Mesodermal cell (in vitro differentiated cells): ENCODE measurements at regions not wholly inside any gene's neighbourhood (a gene's known extent, or its start where the extent isn't known, plus 50 kb on each side); places are given as distances from the start of the nearest gene placed in this dataset.

Experiments
- H3K27ac ChIP-seq: 2 replicates; pipeline ENCODE4 v1.7.0; 2013; ENCODE audit warnings: mild to moderate bottlenecking, low read depth, low read length, moderate library complexity; ENCODE audit not compliant: severe bottlenecking
- H3K36me3 ChIP-seq: 2 replicates; pipeline ENCODE4 v1.7.1; 2013; ENCODE audit warnings: mild to moderate bottlenecking, low read length, moderate library complexity; ENCODE audit not compliant: control insufficient read depth, insufficient read depth
- H3K4me1 ChIP-seq: one replicate; pipeline ENCODE4 v1.7.1; 2013; ENCODE audit warnings: mild to moderate bottlenecking, low read length; ENCODE audit not compliant: insufficient read depth, control insufficient read depth, poor library complexity, severe bottlenecking
- H3K4me3 ChIP-seq: 2 replicates; pipeline ENCODE4 v1.7.0; 2013; ENCODE audit warnings: low read length, control low read depth, mild to moderate bottlenecking; ENCODE audit not compliant: insufficient read depth, poor library complexity, severe bottlenecking; ENCODE audit errors: extremely low read depth
- H3K9me3 ChIP-seq: 2 replicates; pipeline ENCODE4 v1.7.1; 2013; ENCODE audit warnings: mild to moderate bottlenecking, low read length, moderate library complexity; ENCODE audit not compliant: control insufficient read depth
- WGBS, 2 experiments: methylation state at CpG; one replicate each; pipeline ENCODE4 v1.1.5; 2013; ENCODE audit warnings: missing lambda C conversion rate in 2 of 2; ENCODE audit not compliant: insufficient coverage in 2 of 2; 5-methylcytosine and 5-hydroxymethylcytosine counted together

GRCh38 chr20:53881362-53881761 is 189.0 kb downstream of the BCAS1 start:
- no CpG with 5 or more reads among the region's 3 CpGs for WGBS, 2 experiments
- H3K36me3 ChIP-seq, result no peaks in the 10 kb centered on the region
- no peak overlapping the region for H3K27ac ChIP-seq
- no peak overlapping the region for H3K4me3 ChIP-seq
- H3K9me3 ChIP-seq, result no peaks in the 10 kb centered on the region
- no peaks in the 10 kb centered on the region for H3K4me1 ChIP-seq

- no peak overlapping the region for H3K27ac ChIP-seq
- no peaks in the 10 kb centered on the region for H3K9me3 ChIP-seq
- WGBS, 2 experiments, result 93 to 96% methylated on average over 7 of the region's 9 CpGs
- no peak overlapping the region for H3K4me3 ChIP-seq
- no peaks in the 10 kb centered on the region for H3K4me1 ChIP-seq
- H3K36me3 ChIP-seq, result no peaks in the 10 kb centered on the region
Observed at GRCh38 chr20:53880108-53880641, 190.2 kb downstream of the BCAS1 start.

- no peaks in the 10 kb centered on the region for H3K9me3 ChIP-seq
- H3K4me1 ChIP-seq, result no peaks in the 10 kb centered on the region
- H3K27ac ChIP-seq, result no peak overlapping the region
- H3K4me3 ChIP-seq, result no peak overlapping the region
- H3K36me3 ChIP-seq, result no peaks in the 10 kb centered on the region
- 79 to 82% methylated on average over 4 to 6 of the region's 10 CpGs for WGBS, 2 experiments
Observed at GRCh38 chr20:53879048-53879684, 191.2 kb downstream of the BCAS1 start.

- WGBS, 2 experiments, result 93 to 94% methylated on average over 5 to 6 of the region's 6 CpGs
- no peak overlapping the region for H3K4me3 ChIP-seq
- no peaks in the 10 kb centered on the region for H3K36me3 ChIP-seq
- no peaks in the 10 kb centered on the region for H3K9me3 ChIP-seq
- no peak overlapping the region for H3K27ac ChIP-seq
- H3K4me1 ChIP-seq, result peaks cover under 1% of the 10 kb centered on the region
Observed at GRCh38 chr20:53878262-53879047, 191.9 kb downstream of the BCAS1 start.

GRCh38 chr20:53876956-53877355 is 193.4 kb downstream of the BCAS1 start:
- H3K9me3 ChIP-seq, result no peaks in the 10 kb centered on the region

GRCh38 chr20:53876470-53876869 is 193.9 kb downstream of the BCAS1 start:
- Histone ChIP-seq H3K4me3 (no peak overlapping the region), H3K9me3 (no peaks in the 10 kb centered on the region), H3K4me1 (peaks cover 19% of the 10 kb centered on the region), H3K27ac (no peak overlapping the region), H3K36me3 (no peaks in the 10 kb centered on the region)
- 87 to 96% methylated on average over 5 to 6 of the region's 8 CpGs for WGBS, 2 experiments

More at GRCh38 chr20:53876956-53877355, 193.4 kb downstream of the BCAS1 start:
- peaks cover 14% of the 10 kb centered on the region for H3K4me1 ChIP-seq
- H3K27ac ChIP-seq, result no peak overlapping the region
- H3K36me3 ChIP-seq, result no peaks in the 10 kb centered on the region
- 81 to 87% methylated on average over 6 to 9 of the region's 10 CpGs for WGBS, 2 experiments
- H3K4me3 ChIP-seq, result no peak overlapping the region

GRCh38 chr20:53875452-53875851 is 194.9 kb downstream of the BCAS1 start:
- WGBS, 2 experiments, result 95 to 96% methylated on average over 10 to 11 of the region's 14 CpGs
- H3K27ac ChIP-seq, result no peak overlapping the region

GRCh38 chr20:53874706-53875105 is 195.7 kb downstream of the BCAS1 start:
- H3K4me3 ChIP-seq, result no peak overlapping the region
- no peak overlapping the region for H3K27ac ChIP-seq
- no peaks in the 10 kb centered on the region for H3K36me3 ChIP-seq
- no peaks in the 10 kb centered on the region for H3K9me3 ChIP-seq
- peaks cover 35% of the 10 kb centered on the region for H3K4me1 ChIP-seq
- 80 to 100% methylated on average over 1 of the region's 1 CpG for WGBS, 2 experiments

More at GRCh38 chr20:53875452-53875851, 194.9 kb downstream of the BCAS1 start:
- Histone ChIP-seq H3K4me3 (no peak overlapping the region), H3K4me1 (peaks cover 29% of the 10 kb centered on the region), H3K9me3 (no peaks in the 10 kb centered on the region), H3K36me3 (no peaks in the 10 kb centered on the region)

GRCh38 chr20:53874104-53874503 is 196.3 kb downstream of the BCAS1 start:
- WGBS, 2 experiments, result 86 to 95% methylated on average over 7 of the region's 7 CpGs
- Histone ChIP-seq H3K4me1 (peaks cover 39% of the 10 kb centered on the region), H3K27ac (no peak overlapping the region), H3K36me3 (no peaks in the 10 kb centered on the region), H3K4me3 (no peak overlapping the region), H3K9me3 (no peaks in the 10 kb centered on the region)

GRCh38 chr20:53873230-53873604 is 197.2 kb downstream of the BCAS1 start:
- Histone ChIP-seq H3K4me3 (no peak overlapping the region), H3K9me3 (no peaks in the 10 kb centered on the region), H3K4me1 (peaks cover 39% of the 10 kb centered on the region), H3K36me3 (no peaks in the 10 kb centered on the region), H3K27ac (no peak overlapping the region)
- 69% methylated on average over 2 of the region's 2 CpGs; no CpG with 5 or more reads in 1 of the 2 experiments for WGBS, 2 experiments
